ENCODE measurements at regions not wholly inside any gene's neighbourhood (a gene's known extent, or its start where the extent isn't known, plus 50 kb on each side); places are given as distances from the start of the nearest gene placed in this dataset.

DNA sequence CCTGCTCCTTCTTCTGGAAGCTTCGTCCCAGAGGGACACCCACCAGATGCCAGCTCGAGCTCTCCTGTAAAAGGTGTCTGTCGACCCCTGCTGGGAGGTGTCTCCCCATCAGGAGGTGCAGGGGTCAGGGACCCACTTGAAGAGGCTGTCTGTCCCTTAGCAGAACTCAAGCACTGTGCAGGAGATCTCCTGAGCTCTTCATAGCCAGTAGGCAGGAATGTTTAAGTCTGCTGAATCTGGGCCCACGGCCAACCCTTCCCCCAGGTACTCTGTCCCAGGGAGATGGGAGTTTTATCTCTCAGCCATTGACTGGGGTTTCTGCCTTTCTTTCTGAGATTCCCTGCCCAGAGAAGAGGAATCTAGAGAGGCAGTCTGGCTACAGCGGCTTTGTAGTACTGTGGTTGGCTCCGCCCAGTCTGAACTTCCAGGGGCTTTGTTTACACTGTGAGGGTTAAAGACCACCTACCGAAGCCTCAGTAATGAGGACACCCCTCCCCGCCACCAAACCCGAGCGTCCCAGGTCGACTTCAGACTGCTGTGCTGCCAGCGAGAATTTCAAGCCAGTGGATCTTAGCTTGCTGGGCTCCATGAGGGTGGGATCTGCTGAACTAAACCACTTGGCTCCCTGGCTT lies 1383.0 kb upstream of the TENM3 start:
- TF ChIP-seq POLR2A (IDR thresholded peaks at IDR 0.05; ENCODE audit: low read depth, low read length) = no peak
- FAIRE-seq (no peak), DNase-seq (ENCODE audit: insufficient read length, low spot score) (no peak)

DNA sequence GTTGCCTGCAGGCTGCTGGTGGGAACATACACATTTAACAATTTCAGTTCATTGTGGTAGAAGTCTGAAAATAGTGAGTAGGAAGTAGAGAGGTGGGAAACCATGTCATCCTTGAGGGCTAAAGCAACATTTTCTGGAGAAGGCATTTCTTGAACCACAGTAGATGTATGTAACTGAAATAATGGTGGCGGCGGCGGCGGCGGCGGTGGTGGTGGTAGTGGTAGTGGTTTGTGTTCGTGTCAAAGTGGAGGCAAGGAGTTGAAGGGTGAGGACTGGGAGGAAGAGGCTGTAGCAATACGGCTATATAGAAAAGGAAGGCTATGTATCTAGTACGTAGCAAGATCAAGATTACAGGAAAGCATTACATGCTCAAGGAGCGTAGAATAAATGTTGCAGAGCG lies 1381.6 kb upstream of the TENM3 start:
- DNase-seq (ENCODE audit: insufficient read length, low spot score) = no peak
- FAIRE-seq = no peak
- TF ChIP-seq POLR2A (IDR thresholded peaks at IDR 0.05; ENCODE audit: low read depth, low read length) = no peak

DNA sequence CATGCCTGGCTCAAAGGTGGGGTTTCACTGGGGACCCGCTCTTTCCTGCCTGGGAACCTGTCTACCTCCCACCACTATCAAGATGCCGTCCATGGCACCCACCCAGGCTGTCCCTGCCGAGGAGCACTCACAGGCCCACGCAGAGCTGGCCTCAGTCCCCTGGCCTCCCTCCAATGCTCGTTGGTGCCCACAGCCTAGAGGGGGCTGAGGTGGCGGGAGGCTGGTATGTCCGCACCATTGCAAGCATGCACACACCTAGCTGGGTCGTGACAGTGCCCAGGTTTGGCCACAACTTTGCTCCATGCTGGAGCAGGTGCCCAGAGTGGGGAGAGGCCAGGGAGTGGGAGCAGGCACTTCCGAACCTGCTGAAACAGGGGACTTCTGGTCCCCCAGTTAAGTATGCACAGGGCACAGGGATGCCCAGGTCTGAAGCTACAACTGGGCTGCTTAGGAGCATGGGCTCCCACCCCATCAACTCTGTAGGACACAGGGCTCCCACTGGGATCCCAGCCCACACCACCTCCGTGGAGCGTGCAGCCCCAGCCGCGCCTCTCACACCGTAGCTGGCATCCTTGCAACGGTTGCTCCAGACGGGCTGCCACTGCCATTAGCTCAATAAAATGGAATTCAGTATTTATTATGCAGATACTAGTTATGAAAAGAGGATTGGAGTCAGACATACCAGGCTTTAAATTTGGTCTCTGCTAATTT lies 1376.1 kb upstream of the TENM3 start:
- DNase-seq (ENCODE audit: insufficient read length, low spot score) (no peak), FAIRE-seq (no peak)
- TF ChIP-seq POLR2A (IDR thresholded peaks at IDR 0.05; ENCODE audit: low read depth, low read length) = no peak

- no peak for TF ChIP-seq POLR2A (IDR thresholded peaks at IDR 0.05; ENCODE audit: low read depth, low read length)
- DNase-seq (ENCODE audit: insufficient read length, low spot score) (no peak), FAIRE-seq (no peak)
Observed at GRCh38 chr4:180870623-180871022, 1372.6 kb upstream of the TENM3 start.

DNA sequence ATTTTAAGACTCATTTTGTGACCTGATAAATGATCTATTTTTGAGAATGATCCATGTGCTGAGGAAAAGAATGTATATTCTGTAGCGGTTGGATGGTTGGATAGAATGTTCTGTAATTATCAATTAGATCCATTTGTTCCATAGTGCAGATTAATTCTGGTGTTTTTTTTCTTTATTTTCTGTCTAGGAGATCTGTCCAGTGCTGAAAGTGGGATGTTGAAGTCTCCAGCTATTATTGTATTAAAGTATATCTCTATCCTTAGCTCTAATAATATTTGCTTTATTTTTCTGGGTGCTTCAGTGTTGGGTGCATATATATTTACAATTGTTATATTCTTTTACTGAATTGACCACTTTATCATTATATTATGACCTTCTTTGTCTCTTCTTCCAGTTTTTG lies 1344.9 kb upstream of the TENM3 start:
- TF ChIP-seq POLR2A (IDR thresholded peaks at IDR 0.05; ENCODE audit: low read depth, low read length) = no peak
- FAIRE-seq (no peak), DNase-seq (ENCODE audit: insufficient read length, low spot score) (no peak)

DNA sequence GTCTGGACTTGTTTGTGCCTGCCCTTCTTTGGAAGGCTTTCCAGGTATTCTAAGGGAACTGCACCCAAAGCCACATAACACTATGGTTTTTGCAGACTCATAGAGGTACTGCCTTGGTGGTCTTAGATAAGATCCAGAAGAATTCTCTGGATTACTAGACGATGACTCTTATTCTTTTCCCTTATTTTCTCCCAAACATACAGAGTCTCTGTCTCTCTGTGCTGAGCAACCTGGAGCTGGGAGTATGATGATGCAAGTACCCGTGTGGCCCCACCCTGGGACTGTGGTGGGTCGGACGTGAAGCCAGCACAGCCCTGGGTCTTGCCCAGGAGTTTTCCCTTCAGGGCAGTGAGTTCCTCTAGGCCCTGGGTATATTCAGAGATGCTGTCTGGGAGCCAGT lies 1342.4 kb upstream of the TENM3 start:
- FAIRE-seq (no peak), DNase-seq (ENCODE audit: insufficient read length, low spot score) (no peak)
- no peak for TF ChIP-seq POLR2A (IDR thresholded peaks at IDR 0.05; ENCODE audit: low read depth, low read length)

GRCh38 chr4:180909279-180909678 lies 1333.9 kb upstream of the TENM3 start:
- TF ChIP-seq POLR2A (IDR thresholded peaks at IDR 0.05; ENCODE audit: low read depth, low read length) = no peak
- FAIRE-seq (no peak), DNase-seq (ENCODE audit: insufficient read length, low spot score) (no peak)

- TF ChIP-seq POLR2A (IDR thresholded peaks at IDR 0.05; ENCODE audit: low read depth, low read length) = no peak
- no peak for DNase-seq (ENCODE audit: insufficient read length, low spot score)
- no peak for FAIRE-seq
Observed at GRCh38 chr4:180913750-180914149, 1329.5 kb upstream of the TENM3 start.

DNA sequence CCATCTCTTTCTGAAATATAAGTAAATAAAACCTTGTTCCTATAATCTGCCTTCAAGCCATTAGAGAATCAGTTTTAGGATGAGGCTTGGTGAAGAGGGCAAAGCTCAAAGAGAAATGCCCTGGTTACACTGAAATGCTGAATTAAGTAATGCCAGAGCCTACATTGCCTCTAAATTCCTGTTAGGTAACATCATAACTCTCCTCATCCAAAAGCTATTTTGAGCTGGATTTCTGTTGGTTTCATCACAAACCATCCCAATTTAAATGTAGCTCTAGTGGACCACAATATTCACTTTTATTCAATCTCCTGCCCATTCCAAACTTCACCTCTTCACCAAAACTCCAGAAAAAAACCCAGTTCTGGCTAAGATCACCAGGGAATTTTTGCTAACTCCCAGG lies 1319.7 kb upstream of the TENM3 start:
- no peak for FAIRE-seq
- TF ChIP-seq POLR2A (IDR thresholded peaks at IDR 0.05; ENCODE audit: low read depth, low read length) = no peak
- DNase-seq (ENCODE audit: insufficient read length, low spot score) = no peak

- FAIRE-seq = no peak
- DNase-seq (ENCODE audit: insufficient read length, low spot score) = no peak
- TF ChIP-seq POLR2A (IDR thresholded peaks at IDR 0.05; ENCODE audit: low read depth, low read length) = no peak
Observed at GRCh38 chr4:180925805-180926204, 1317.4 kb upstream of the TENM3 start.

DNA sequence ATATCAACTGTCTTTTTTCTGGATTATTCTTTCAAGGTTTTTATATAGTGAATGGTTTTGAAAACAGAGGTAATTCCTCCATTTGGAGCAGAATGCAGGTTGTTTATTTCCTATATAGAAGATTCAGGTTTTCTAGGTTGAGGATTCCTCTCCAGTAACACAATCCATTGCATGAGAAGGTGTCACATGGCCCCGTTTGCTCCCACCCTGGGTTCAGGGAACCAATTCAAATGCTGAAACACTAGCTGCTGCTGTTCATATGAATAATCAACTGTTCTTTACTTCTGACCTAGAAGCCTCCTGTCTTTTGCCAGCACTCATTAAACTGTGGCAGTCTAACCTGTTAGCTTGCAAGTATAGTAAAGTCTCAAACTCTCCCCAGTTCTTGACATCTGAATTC lies 1316.9 kb upstream of the TENM3 start:
- no peak for FAIRE-seq
- no peak for DNase-seq (ENCODE audit: insufficient read length, low spot score)
- no peak for TF ChIP-seq POLR2A (IDR thresholded peaks at IDR 0.05; ENCODE audit: low read depth, low read length)

DNA sequence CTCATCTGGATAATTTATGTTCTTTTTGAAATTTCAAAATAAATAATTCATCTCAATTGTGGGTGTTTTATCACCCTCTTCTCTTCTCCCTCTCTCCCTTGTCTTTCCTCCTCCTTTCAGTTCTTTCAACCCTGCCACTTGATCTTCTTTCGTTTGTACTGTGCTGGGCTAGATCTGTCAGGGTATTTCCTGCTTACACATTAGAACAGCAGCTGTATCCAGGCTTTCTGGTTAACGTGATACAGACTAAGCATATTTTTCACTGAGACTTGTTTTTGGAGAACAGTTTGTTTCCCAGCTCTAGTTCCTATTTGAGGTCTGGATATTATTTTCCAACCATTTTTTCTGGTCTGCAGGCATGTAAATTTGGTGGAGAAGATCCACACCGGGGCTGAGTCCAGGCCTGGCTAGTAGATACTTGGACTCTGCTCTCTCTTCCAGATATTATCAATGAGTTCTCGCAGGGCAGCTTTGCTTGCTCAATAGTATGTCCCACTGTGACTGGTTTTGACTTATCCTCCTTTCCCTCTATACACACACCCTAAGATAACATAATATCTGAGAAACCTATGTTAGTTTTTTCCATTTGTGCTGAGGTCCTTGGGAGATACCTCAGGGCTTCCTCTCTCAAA lies 1310.7 kb upstream of the TENM3 start:
- TF ChIP-seq POLR2A (IDR thresholded peaks at IDR 0.05; ENCODE audit: low read depth, low read length) = no peak
- FAIRE-seq (no peak), DNase-seq (ENCODE audit: insufficient read length, low spot score) (no peak)

- DNase-seq (ENCODE audit: insufficient read length, low spot score) = no peak
- no peak for FAIRE-seq
- no peak for TF ChIP-seq POLR2A (IDR thresholded peaks at IDR 0.05; ENCODE audit: low read depth, low read length)
Observed at GRCh38 chr4:180937083-180937482, 1306.1 kb upstream of the TENM3 start.

GRCh38 chr4:180940680-180941079 lies 1302.5 kb upstream of the TENM3 start:
- TF ChIP-seq POLR2A (IDR thresholded peaks at IDR 0.05; ENCODE audit: low read depth, low read length) = no peak
- no peak for DNase-seq (ENCODE audit: insufficient read length, low spot score)
- FAIRE-seq = no peak

GRCh38 chr4:180942367-180942916 lies 1300.8 kb upstream of the TENM3 start:
- TF ChIP-seq POLR2A (IDR thresholded peaks at IDR 0.05; ENCODE audit: low read depth, low read length) = no peak
- DNase-seq (ENCODE audit: insufficient read length, low spot score) (no peak), FAIRE-seq (no peak)
